H1 (cell line): ENCODE measurements at regions not wholly inside any gene's neighbourhood (a gene's known extent, or its start where the extent isn't known, plus 50 kb on each side); places are given as distances from the start of the nearest gene placed in this dataset.

Experiments used
- CTCF ChIA-PET: fragments of 300-600 bp; sonication (Branson Sonifier 250); formaldehyde crosslinking; loops from one replicate; lab custom pipeline; 2021; ENCODE audit not compliant: partially characterized antibody; lab: Charles Lee
- POLR2A ChIA-PET: fragments of 300-600 bp; sonication (Branson Sonifier 250); formaldehyde crosslinking; loops from one replicate; lab custom pipeline; 2021; ENCODE audit warnings: inconsistent platforms; ENCODE audit not compliant: partially characterized antibody; lab: Charles Lee
- DNase-seq, 2 experiments: peaks; one replicate each; pipeline versions ENCODE4 v3.0.0 to v3.0.0-alpha.2; 2010 to 2022; ENCODE audit warnings: low spot score in 2 of 2, low read depth in 1 of 2, mixed read lengths in 1 of 2
- FAIRE-seq: peaks from 2 replicates; lab custom pipeline; 2011; peaks lifted over from hg19 to GRCh38; lab: Jason Lieb, UNC
- H2AFZ ChIP-seq: 2 replicates; pipeline ENCODE4 v1.8.1; 2012; ENCODE audit warnings: low read length, inconsistent platforms
- H2AK5ac ChIP-seq: 2 replicates; pipeline ENCODE4 v1.6.1; 2013; ENCODE audit warnings: low read depth, low read length
- H2BK120ac ChIP-seq: replicated peaks from 2 replicates; pipeline ENCODE3; 2013; ENCODE audit warnings: low read depth, low read length, inconsistent platforms
- H2BK12ac ChIP-seq: 2 replicates; pipeline ENCODE4 v1.6.1; 2013; ENCODE audit warnings: low read depth, low read length
- H2BK15ac ChIP-seq: 2 replicates; pipeline ENCODE4 v1.6.1; 2013; ENCODE audit warnings: low read length
- H2BK20ac ChIP-seq: 2 replicates; pipeline ENCODE4 v1.6.1; 2013; ENCODE audit warnings: low read length
- H2BK5ac ChIP-seq: 2 replicates; pipeline ENCODE4 v1.6.1; 2013; ENCODE audit warnings: low read depth, low read length
- H3K14ac ChIP-seq: 2 replicates; pipeline ENCODE4 v1.6.1; 2013; ENCODE audit warnings: inconsistent platforms; ENCODE audit not compliant: insufficient read length
- H3K18ac ChIP-seq: 2 replicates; pipeline ENCODE4 v1.6.1; 2013; ENCODE audit warnings: low read length; ENCODE audit errors: extremely low read depth
- H3K23ac ChIP-seq: 2 replicates; pipeline ENCODE4 v1.6.1; 2013; ENCODE audit warnings: inconsistent platforms; ENCODE audit not compliant: insufficient read length
- H3K23me2 ChIP-seq: 2 replicates; pipeline ENCODE4 v1.6.1; 2013; ENCODE audit warnings: low read depth, low read length
- H3K27ac ChIP-seq: 2 replicates; pipeline ENCODE4 v1.6.1; 2011; ENCODE audit warnings: low read depth, low read length, inconsistent platforms
- H3K27me3 ChIP-seq, 4 experiments: replicated peaks in 1 of 4; 1 replicate in 1 of 4; 2 replicates in 3 of 4; pipeline versions ENCODE4 v1.6.1 to v1.8.1; 2011 to 2013; ENCODE audit warnings: low read length in 3 of 4, mild to moderate bottlenecking in 3 of 4, inconsistent platforms in 2 of 4, mixed read lengths in 2 of 4, moderate library complexity in 1 of 4; ENCODE audit not compliant: control insufficient read depth in 3 of 4, insufficient read depth in 3 of 4; ENCODE audit errors: extremely low read depth in 1 of 4
- H3K36me3 ChIP-seq, 4 experiments: 2 replicates each; pipeline versions ENCODE4 v1.6.1 to v1.8.1; 2011 to 2013; ENCODE audit warnings: mild to moderate bottlenecking in 4 of 4, low read length in 3 of 4, moderate library complexity in 2 of 4, control low read depth in 1 of 4, inconsistent platforms in 1 of 4; ENCODE audit not compliant: insufficient read depth in 4 of 4, control insufficient read depth in 2 of 4
- H3K4ac ChIP-seq: replicated peaks from 2 replicates; pipeline ENCODE3; 2013; ENCODE audit warnings: low read length, low read depth, mixed read lengths, inconsistent platforms; ENCODE audit not compliant: insufficient read length
- H3K4me1 ChIP-seq, 4 experiments: replicated peaks in 1 of 4; 1 replicate in 1 of 4; 2 replicates in 3 of 4; pipeline versions ENCODE4 v1.6.1 to v1.8.1; 2011 to 2013; ENCODE audit warnings: low read length in 3 of 4, inconsistent platforms in 2 of 4, mixed read lengths in 1 of 4; ENCODE audit not compliant: insufficient read depth in 4 of 4, control insufficient read depth in 3 of 4
- H3K4me2 ChIP-seq, 2 experiments: 2 replicates each; pipeline versions ENCODE4 v1.6.1 to v1.8.1; 2011 to 2013; ENCODE audit warnings: low read depth in 2 of 2, low read length in 2 of 2, control low read depth in 1 of 2, inconsistent platforms in 1 of 2, mild to moderate bottlenecking in 1 of 2; ENCODE audit not compliant: insufficient read depth in 1 of 2
- H3K4me3 ChIP-seq, 4 experiments: fragments of 200-600, 300-600 bp in 1 of 4; sonication (generic), shearing (Covaris generic), sonication (Bioruptor Twin) in 1 of 4; 2 replicates each; pipeline versions ENCODE4 v1.5.1 to v1.8.1; 2011 to 2016; ENCODE audit warnings: low read length in 4 of 4, low read depth in 3 of 4, control low read depth in 2 of 4, inconsistent platforms in 2 of 4, mild to moderate bottlenecking in 2 of 4, mixed read lengths in 1 of 4, moderate library complexity in 1 of 4; ENCODE audit not compliant: insufficient read depth in 2 of 4; ENCODE audit errors: extremely low read depth in 1 of 4
- H3K56ac ChIP-seq: replicated peaks from 2 replicates; pipeline ENCODE3; 2013; ENCODE audit warnings: low read depth, mild to moderate bottlenecking, mixed read lengths, low read length, inconsistent platforms; ENCODE audit not compliant: insufficient read length
- H3K79me1 ChIP-seq: 2 replicates; pipeline ENCODE4 v1.6.1; 2013; ENCODE audit warnings: low read depth, low read length, control low read depth
- H3K79me2 ChIP-seq, 2 experiments: 2 replicates each; pipeline versions ENCODE4 v1.6.1 to v1.8.1; 2012 to 2013; ENCODE audit warnings: low read length in 2 of 2, mild to moderate bottlenecking in 2 of 2, inconsistent platforms in 1 of 2; ENCODE audit not compliant: insufficient read depth in 2 of 2, control insufficient read depth in 1 of 2
- H3K9ac ChIP-seq, 4 experiments: replicated peaks in 1 of 4; 1 replicate in 1 of 4; 2 replicates in 3 of 4; pipeline versions ENCODE4 v1.6.1 to v1.8.1; 2011 to 2013; ENCODE audit warnings: low read depth in 3 of 4, low read length in 3 of 4, control low read depth in 2 of 4, mild to moderate bottlenecking in 2 of 4, moderate library complexity in 2 of 4, inconsistent platforms in 1 of 4; ENCODE audit errors: extremely low read depth in 1 of 4
- H3K9me3 ChIP-seq, 2 experiments: 2 replicates each; pipeline versions ENCODE4 v1.6.1 to v1.8.1; 2012 to 2013; ENCODE audit warnings: mild to moderate bottlenecking in 2 of 2, moderate library complexity in 2 of 2, control low read depth in 1 of 2, inconsistent platforms in 1 of 2, low read depth in 1 of 2, low read length in 1 of 2, mixed read lengths in 1 of 2; ENCODE audit not compliant: insufficient read depth in 2 of 2
- H4K20me1 ChIP-seq, 2 experiments: replicated peaks in 1 of 2; 2 replicates each; pipeline versions ENCODE3 to v1.8.1; 2011 to 2013; ENCODE audit warnings: inconsistent platforms in 2 of 2, low read length in 2 of 2, mild to moderate bottlenecking in 1 of 2; ENCODE audit not compliant: insufficient read depth in 2 of 2, control insufficient read depth in 1 of 2
- H4K5ac ChIP-seq: 2 replicates; pipeline ENCODE4 v1.6.1; 2013; ENCODE audit warnings: low read length, low read depth, mixed read lengths, inconsistent platforms; ENCODE audit not compliant: insufficient read length
- H4K8ac ChIP-seq: 2 replicates; pipeline ENCODE4 v1.8.0; 2013; ENCODE audit warnings: mild to moderate bottlenecking, moderate library complexity, low read length, inconsistent platforms; ENCODE audit not compliant: insufficient read depth; ENCODE audit errors: extremely low read depth
- H4K91ac ChIP-seq: replicated peaks from 2 replicates; pipeline ENCODE3; 2013; ENCODE audit warnings: low read length, mixed read lengths, inconsistent platforms; ENCODE audit not compliant: insufficient read length
- ASH2L ChIP-seq: fragments of 200-600, 300-600 bp; sonication (generic); IDR thresholded peaks from one replicate; pipeline ENCODE4 v1.7.1; 2017; ENCODE audit warnings: low read length
- BCL11A ChIP-seq, 2 experiments: IDR thresholded peaks; one replicate each; pipeline ENCODE4 v1.6.1; 2011; ENCODE audit warnings: low read depth in 2 of 2, low read length in 2 of 2, mild to moderate bottlenecking in 2 of 2
- WGBS, 2 experiments: shearing (Covaris generic) in 1 of 2; methylation state at CpG; one replicate each; pipeline versions ENCODE4 v1.1.6 to v1.1.7; 2013 to 2015; ENCODE audit warnings: low lambda C conversion rate in 2 of 2, mixed read lengths in 2 of 2, inconsistent platforms in 1 of 2, low coverage in 1 of 2, missing lambda C conversion rate in 1 of 2; ENCODE audit not compliant: insufficient replicate concordance in 2 of 2, insufficient coverage in 1 of 2, insufficient read length in 1 of 2; ENCODE audit errors: extremely low coverage in 1 of 2, missing lambda C conversion rate in 1 of 2; 5-methylcytosine and 5-hydroxymethylcytosine counted together

GRCh38 chr5:168101352-168101751 is 190.1 kb upstream of the WWC1 start:
- Histone ChIP-seq H3K18ac (no peak overlapping the region), H3K4me2 (no peak overlapping the region), H3K9ac (no peak overlapping the region), H4K91ac (no peak overlapping the region), H2BK120ac (no peak overlapping the region), H3K4me3 (no peak overlapping the region), H3K4me1 (peaks cover 12 to 22% (median 13%) of the 10 kb centered on the region in 4 experiments), H4K8ac (no peak overlapping the region), H2BK20ac (no peak overlapping the region), H2BK15ac (no peak overlapping the region), H2AK5ac (no peak overlapping the region), H3K27me3 (no peaks in the 10 kb centered on the region), H3K4ac (no peak overlapping the region), H3K14ac (no peak overlapping the region), H3K36me3 (no peaks in the 10 kb centered on the region), H3K23me2 (no peaks in the 10 kb centered on the region), H3K79me2 (no peaks in the 10 kb centered on the region), H3K79me1 (no peaks in the 10 kb centered on the region), H3K56ac (no peak overlapping the region), H2BK5ac (no peak overlapping the region), H3K23ac (no peak overlapping the region), H3K9me3 (no peaks in the 10 kb centered on the region), H3K27ac (no peak overlapping the region), H2BK12ac (no peak overlapping the region), H4K20me1 (no peaks in the 10 kb centered on the region), H4K5ac (no peak overlapping the region), H2AFZ (no peak overlapping the region)
- TF ChIP-seq BCL11A (IDR thresholded peaks at IDR 0.05; ENCODE audit: low read depth in 2 of 2, low read length in 2 of 2) (no peak), ASH2L (no peak)
- CTCF ChIA-PET, result interaction anchor here (0.7 to 14.3 kb wide), 7 partner anchors 8 to 250 kb away, joined by 3 to 192 read pairs (median 4); no protein-coding TSS in a partner anchor
- no peak for DNase-seq
- no peak for FAIRE-seq
- POLR2A ChIA-PET, result interaction anchor here (0.9 kb wide), 1 partner anchor 15 kb away, joined by 3 read pairs; no protein-coding TSS in a partner anchor
- WGBS, 2 experiments, result 92% methylated on average over 8 of the region's 8 CpGs; no CpG with 5 or more reads in 1 of the 2 experiments
